HCT116 (cell line): ENCODE measurements at regions not wholly inside any gene's neighbourhood (a gene's known extent, or its start where the extent isn't known, plus 50 kb on each side); places are given as distances from the start of the nearest gene placed in this dataset.

Source experiments
- CTCF ChIP-seq, 3 experiments: fragments of 200-600 bp in 1 of 3; sonication (generic) in 1 of 3; IDR thresholded peaks in 2 of 3; conservative IDR thresholded peaks in 1 of 3; 2 replicates each; pipeline ENCODE4 v1.5.1; 2012 to 2017; ENCODE audit warnings: low read depth in 2 of 3, low read length in 2 of 3, antibody characterized with exemption in 1 of 3, borderline replicate concordance in 1 of 3, control low read depth in 1 of 3, mild to moderate bottlenecking in 1 of 3, mixed read lengths in 1 of 3, mixed run types in 1 of 3, moderate library complexity in 1 of 3; ENCODE audit not compliant: insufficient read depth in 1 of 3
- POLR2A ChIP-seq: IDR thresholded peaks from 2 replicates; pipeline ENCODE4 v1.7.0; 2011; ENCODE audit warnings: borderline replicate concordance; ENCODE audit not compliant: insufficient read depth, insufficient read length; ENCODE audit errors: extremely low read depth
- RAD21 ChIP-seq: IDR thresholded peaks from 2 replicates; pipeline ENCODE4 v1.6.1; 2012; ENCODE audit warnings: low read depth, mild to moderate bottlenecking
- SIN3A ChIP-seq: IDR thresholded peaks from 2 replicates; pipeline ENCODE4 v1.6.1; 2012; ENCODE audit warnings: low read depth
- SP1 ChIP-seq: IDR thresholded peaks from 2 replicates; pipeline ENCODE4 v1.6.1; 2012; ENCODE audit warnings: low read depth
- YY1 ChIP-seq: IDR thresholded peaks from 2 replicates; pipeline ENCODE4 v1.6.1; 2011; ENCODE audit warnings: low read length, low read depth, moderate library complexity, mild to moderate bottlenecking; ENCODE audit not compliant: insufficient replicate concordance; ENCODE audit errors: extremely low read depth

- TF ChIP-seq CTCF (IDR thresholded peaks at IDR 0.05 in 2 of 3, conservative IDR thresholded peaks at IDR 0.05 in 1 of 3; ENCODE audit: borderline replicate concordance in 1 of 3, insufficient read depth in 1 of 3, low read depth in 2 of 3, low read length in 2 of 3) (no peak), SIN3A (no peak), YY1 (no peak), RAD21 (no peak), POLR2A (no peak), SP1 (no peak)
These were observed 507.6 kb downstream of the ZEB2 start for GRCh38 chr2:144012304-144012703.
